SK-N-SH (cell line): ENCODE measurements at regions not wholly inside any gene's neighbourhood (a gene's known extent, or its start where the extent isn't known, plus 50 kb on each side); places are given as distances from the start of the nearest gene placed in this dataset.

Source experiments
- CHD2 ChIP-seq: fragments of 150-350 bp; IDR thresholded peaks from 2 replicates; pipeline ENCODE4 v1.6.1; 2018; ENCODE audit warnings: low read length; ENCODE audit not compliant: partially characterized antibody
- ELF1 ChIP-seq: IDR thresholded peaks from 2 replicates; pipeline ENCODE4 v1.4.0; 2012
- EP300 ChIP-seq, 2 experiments: IDR thresholded peaks; 2 replicates each; pipeline versions ENCODE4 v1.4.0 to v1.6.1; 2012; ENCODE audit warnings: borderline replicate concordance in 1 of 2, low read depth in 1 of 2, low read length in 1 of 2
- GATA2 ChIP-seq: sonication (generic); formaldehyde crosslinking; IDR thresholded peaks from 2 replicates; pipeline ENCODE4 v1.5.0; 2020; ENCODE audit warnings: mild to moderate bottlenecking, missing genetic modification reagents
- MEF2A ChIP-seq: IDR thresholded peaks from 2 replicates; pipeline ENCODE4 v1.4.0; 2012; ENCODE audit warnings: low read depth, borderline replicate concordance
- NFIC ChIP-seq: IDR thresholded peaks from 2 replicates; pipeline ENCODE4 v1.4.0; 2012; ENCODE audit warnings: borderline replicate concordance
- POLR2AphosphoS5 ChIP-seq: IDR thresholded peaks from 2 replicates; pipeline ENCODE4 v1.6.1; 2012; ENCODE audit warnings: low read depth, low read length
- RAD21 ChIP-seq: IDR thresholded peaks from 2 replicates; pipeline ENCODE4 v1.6.1; 2012; ENCODE audit warnings: mild to moderate bottlenecking, low read length
- TEAD4 ChIP-seq: IDR thresholded peaks from 2 replicates; pipeline ENCODE4 v1.4.0; 2012; ENCODE audit warnings: mild to moderate bottlenecking, borderline replicate concordance; ENCODE audit not compliant: insufficient read depth
- YY1 ChIP-seq: IDR thresholded peaks from 2 replicates; pipeline ENCODE4 v1.4.0; 2012; ENCODE audit warnings: low read depth, mild to moderate bottlenecking
- TF ChIP-seq, protein P1 (sequence below): IDR thresholded peaks from 2 replicates; pipeline ENCODE4 v1.4.0; 2012; ENCODE audit warnings: low read depth
- TF ChIP-seq, protein P2 (sequence below): fragments of 200-600 bp; sonication (generic); IDR thresholded peaks from 2 replicates; pipeline ENCODE4 v1.6.1; 2017; ENCODE audit warnings: antibody characterized with exemption, mild to moderate bottlenecking, moderate library complexity
- TF ChIP-seq, protein P3 (sequence below): fragments of 150-350 bp; IDR thresholded peaks from 2 replicates; pipeline ENCODE4 v1.6.1; 2017; ENCODE audit warnings: antibody characterized with exemption, low read length, low read depth, borderline replicate concordance

DNA sequence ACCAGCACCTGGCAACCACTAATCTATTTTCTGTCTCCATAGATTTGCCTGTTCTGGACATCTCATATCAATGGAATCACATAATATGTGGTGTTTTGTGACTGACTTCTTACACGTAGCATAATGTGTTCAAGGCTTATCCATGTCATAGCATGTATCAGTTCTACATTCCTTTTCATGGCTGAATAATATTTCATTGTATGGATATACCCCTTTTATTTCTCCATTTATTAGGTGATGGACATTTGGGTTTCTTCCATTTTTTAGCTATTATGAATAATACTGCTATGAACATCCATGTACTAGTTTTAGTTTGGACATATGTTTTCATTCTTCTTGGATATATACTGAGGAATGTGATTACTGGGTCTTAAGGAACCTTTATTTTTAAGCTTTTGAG, 78.0 kb upstream of the OLIG2 start:
- TF ChIP-seq YY1 (no peak), POLR2AphosphoS5 (no peak), NFIC (no peak), RAD21 (no peak), CHD2 (no peak), GATA2 (CRISPR knock-in tag) (no peak), MEF2A (no peak), ELF1 (no peak), EP300 (IDR thresholded peaks at IDR 0.05; ENCODE audit: borderline replicate concordance in 1 of 2, low read depth in 1 of 2, low read length in 1 of 2) (no peak), TEAD4 (no peak)
- TF ChIP-seq, protein P1, sequence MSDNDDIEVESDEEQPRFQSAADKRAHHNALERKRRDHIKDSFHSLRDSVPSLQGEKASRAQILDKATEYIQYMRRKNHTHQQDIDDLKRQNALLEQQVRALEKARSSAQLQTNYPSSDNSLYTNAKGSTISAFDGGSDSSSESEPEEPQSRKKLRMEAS, result no peak
- TF ChIP-seq, protein P2, sequence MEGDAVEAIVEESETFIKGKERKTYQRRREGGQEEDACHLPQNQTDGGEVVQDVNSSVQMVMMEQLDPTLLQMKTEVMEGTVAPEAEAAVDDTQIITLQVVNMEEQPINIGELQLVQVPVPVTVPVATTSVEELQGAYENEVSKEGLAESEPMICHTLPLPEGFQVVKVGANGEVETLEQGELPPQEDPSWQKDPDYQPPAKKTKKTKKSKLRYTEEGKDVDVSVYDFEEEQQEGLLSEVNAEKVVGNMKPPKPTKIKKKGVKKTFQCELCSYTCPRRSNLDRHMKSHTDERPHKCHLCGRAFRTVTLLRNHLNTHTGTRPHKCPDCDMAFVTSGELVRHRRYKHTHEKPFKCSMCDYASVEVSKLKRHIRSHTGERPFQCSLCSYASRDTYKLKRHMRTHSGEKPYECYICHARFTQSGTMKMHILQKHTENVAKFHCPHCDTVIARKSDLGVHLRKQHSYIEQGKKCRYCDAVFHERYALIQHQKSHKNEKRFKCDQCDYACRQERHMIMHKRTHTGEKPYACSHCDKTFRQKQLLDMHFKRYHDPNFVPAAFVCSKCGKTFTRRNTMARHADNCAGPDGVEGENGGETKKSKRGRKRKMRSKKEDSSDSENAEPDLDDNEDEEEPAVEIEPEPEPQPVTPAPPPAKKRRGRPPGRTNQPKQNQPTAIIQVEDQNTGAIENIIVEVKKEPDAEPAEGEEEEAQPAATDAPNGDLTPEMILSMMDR, result no peak
- TF ChIP-seq, protein P3, sequence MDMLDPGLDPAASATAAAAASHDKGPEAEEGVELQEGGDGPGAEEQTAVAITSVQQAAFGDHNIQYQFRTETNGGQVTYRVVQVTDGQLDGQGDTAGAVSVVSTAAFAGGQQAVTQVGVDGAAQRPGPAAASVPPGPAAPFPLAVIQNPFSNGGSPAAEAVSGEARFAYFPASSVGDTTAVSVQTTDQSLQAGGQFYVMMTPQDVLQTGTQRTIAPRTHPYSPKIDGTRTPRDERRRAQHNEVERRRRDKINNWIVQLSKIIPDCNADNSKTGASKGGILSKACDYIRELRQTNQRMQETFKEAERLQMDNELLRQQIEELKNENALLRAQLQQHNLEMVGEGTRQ, result no peak
